ENCODE measurements at regions not wholly inside any gene's neighbourhood (a gene's known extent, or its start where the extent isn't known, plus 50 kb on each side); places are given as distances from the start of the nearest gene placed in this dataset.

GRCh38 chr6:167665698-167666330, 160.9 kb upstream of the AFDN start:
- ATAC-seq (ENCODE audit: low FRiP score) (no peak), DNase-seq (ENCODE audit: low spot score) (no peak)
- TF ChIP-seq CTCF (IDR thresholded peaks at IDR 0.05): no peak

- ATAC-seq (ENCODE audit: low FRiP score) (no peak), DNase-seq (ENCODE audit: low spot score) (no peak)
- TF ChIP-seq CTCF (IDR thresholded peaks at IDR 0.05): no peak
These were observed 160.0 kb upstream of the AFDN start for GRCh38 chr6:167666571-167667203.

- no peak for TF ChIP-seq CTCF (IDR thresholded peaks at IDR 0.05)
- ATAC-seq (ENCODE audit: low FRiP score) (no peak), DNase-seq (ENCODE audit: low spot score) (no peak)
These were observed 159.3 kb upstream of the AFDN start for GRCh38 chr6:167667204-167668018.

- no peak for ATAC-seq (ENCODE audit: low FRiP score)
- DNase-seq (ENCODE audit: low spot score): no peak
- no peak for TF ChIP-seq CTCF (IDR thresholded peaks at IDR 0.05)
These were observed 158.5 kb upstream of the AFDN start for GRCh38 chr6:167668019-167668753.

DNA sequence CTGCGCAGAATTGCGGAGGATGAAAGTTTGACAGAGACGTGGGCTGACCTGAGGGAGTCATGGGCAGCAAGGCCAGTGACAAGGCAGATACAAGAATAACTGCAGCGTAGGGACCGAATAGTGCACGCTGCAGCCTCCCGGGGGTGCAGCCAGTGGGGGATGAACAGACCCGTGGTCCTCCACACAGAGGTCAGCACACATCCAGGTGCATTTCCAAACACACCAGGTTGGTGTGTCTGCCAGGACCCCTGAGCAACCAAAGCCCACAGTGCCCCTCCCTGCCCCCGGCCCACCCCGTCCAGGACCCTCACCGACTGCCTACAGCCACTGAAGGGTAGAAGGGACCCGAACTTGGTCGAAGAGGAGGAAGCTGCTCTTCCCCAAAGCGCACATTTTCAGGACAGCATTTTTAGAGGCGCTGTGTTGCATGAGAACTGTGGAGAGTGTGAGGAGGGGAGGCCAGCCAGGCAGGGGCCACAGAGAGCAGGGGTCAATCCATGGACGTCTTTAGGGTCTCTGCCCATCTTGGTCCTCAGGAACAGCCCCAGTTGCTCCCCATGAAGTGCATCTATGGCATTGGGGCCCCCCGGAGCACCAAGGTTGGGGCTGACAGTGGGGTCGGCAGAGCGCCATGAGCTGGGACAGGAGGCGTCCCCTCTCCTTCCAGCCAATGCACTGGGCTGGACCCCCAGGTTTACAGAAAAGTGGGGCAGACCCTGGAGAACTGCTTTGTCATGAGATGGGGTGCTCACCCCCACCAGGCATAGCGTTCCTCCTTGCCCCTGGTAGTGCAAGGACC, 157.8 kb upstream of the AFDN start:
- TF ChIP-seq CTCF (IDR thresholded peaks at IDR 0.05): no peak
- DNase-seq (ENCODE audit: low spot score) (no peak), ATAC-seq (ENCODE audit: low FRiP score) (no peak)

- TF ChIP-seq CTCF (IDR thresholded peaks at IDR 0.05): no peak
- ATAC-seq (ENCODE audit: low FRiP score) (no peak), DNase-seq (ENCODE audit: low spot score) (no peak)
These were observed 157.2 kb upstream of the AFDN start for GRCh38 chr6:167669553-167669849.
